H9 (cell line): ENCODE measurements at regions not wholly inside any gene's neighbourhood (a gene's known extent, or its start where the extent isn't known, plus 50 kb on each side); places are given as distances from the start of the nearest gene placed in this dataset.
"Not testable (repeated sequence)": the region's sequence is repeated elsewhere in the genome, so short reads cannot be mapped to it uniquely, and the experiment has no call there.

Experiments
- DNase-seq: peaks from one replicate; pipeline ENCODE4 v3.0.0-alpha.2; 2017
- H2AFZ ChIP-seq: one replicate; pipeline ENCODE4 v1.6.1; 2013; ENCODE audit warnings: mild to moderate bottlenecking, low read length, control low read depth, moderate library complexity
- H2AK5ac ChIP-seq: 2 replicates; pipeline ENCODE4 v1.6.1; 2013; ENCODE audit warnings: low read length, control low read depth, mixed read lengths; ENCODE audit not compliant: insufficient read length
- H2BK120ac ChIP-seq: one replicate; pipeline ENCODE4 v1.6.1; 2013; ENCODE audit warnings: low read depth, mild to moderate bottlenecking, low read length, control low read depth, inconsistent platforms; ENCODE audit not compliant: poor library complexity, severe bottlenecking
- H2BK12ac ChIP-seq: 2 replicates; pipeline ENCODE4 v1.6.1; 2013; ENCODE audit warnings: low read length, control low read depth, mixed read lengths, low read depth; ENCODE audit not compliant: insufficient read length
- H2BK15ac ChIP-seq: 2 replicates; pipeline ENCODE4 v1.6.1; 2013; ENCODE audit warnings: low read depth, low read length, control low read depth
- H2BK20ac ChIP-seq: one replicate; pipeline ENCODE4 v1.6.1; 2013; ENCODE audit warnings: low read depth, mild to moderate bottlenecking, low read length, control low read depth, inconsistent platforms; ENCODE audit not compliant: poor library complexity, severe bottlenecking
- H2BK5ac ChIP-seq: 2 replicates; pipeline ENCODE4 v1.6.1; 2013; ENCODE audit warnings: low read length, control low read depth, mixed read lengths; ENCODE audit not compliant: insufficient read length
- H3K14ac ChIP-seq: 2 replicates; pipeline ENCODE4 v1.6.1; 2013; ENCODE audit warnings: low read length, control low read depth; ENCODE audit not compliant: insufficient read depth
- H3K18ac ChIP-seq: 2 replicates; pipeline ENCODE4 v1.6.1; 2013; ENCODE audit warnings: low read depth, mild to moderate bottlenecking, mixed read lengths, low read length, control low read depth; ENCODE audit not compliant: insufficient read length
- H3K23ac ChIP-seq: 2 replicates; pipeline ENCODE4 v1.6.1; 2013; ENCODE audit warnings: low read length, control low read depth, mixed read lengths, low read depth; ENCODE audit not compliant: insufficient read length
- H3K23me2 ChIP-seq: 2 replicates; pipeline ENCODE4 v1.6.1; 2013; ENCODE audit warnings: low read depth, mild to moderate bottlenecking, mixed read lengths, low read length, control low read depth; ENCODE audit not compliant: insufficient read length, poor library complexity, severe bottlenecking
- H3K27ac ChIP-seq: 2 replicates; pipeline ENCODE4 v1.5.1; 2013; ENCODE audit warnings: low read length, control low read depth, mixed read lengths, low read depth; ENCODE audit not compliant: insufficient read length
- H3K27me3 ChIP-seq: 2 replicates; pipeline ENCODE4 v1.6.1; 2013; ENCODE audit warnings: low read length, control low read depth, inconsistent platforms; ENCODE audit not compliant: insufficient read depth
- H3K4ac ChIP-seq: 2 replicates; pipeline ENCODE4 v1.6.1; 2013; ENCODE audit warnings: low read depth, mild to moderate bottlenecking, control low read depth, inconsistent platforms, low read length, moderate library complexity
- H3K4me1 ChIP-seq: 2 replicates; pipeline ENCODE4 v1.6.1; 2013; ENCODE audit warnings: low read length, control low read depth, inconsistent platforms; ENCODE audit not compliant: insufficient read depth
- H3K4me2 ChIP-seq: 2 replicates; pipeline ENCODE4 v1.6.1; 2013; ENCODE audit warnings: low read length, control low read depth, mixed read lengths; ENCODE audit not compliant: insufficient read length, insufficient read depth
- H3K56ac ChIP-seq: 2 replicates; pipeline ENCODE4 v1.6.1; 2013; ENCODE audit warnings: low read depth, mild to moderate bottlenecking, mixed read lengths, low read length, control low read depth; ENCODE audit not compliant: insufficient read length
- H3K79me1 ChIP-seq: 2 replicates; pipeline ENCODE4 v1.6.1; 2013; ENCODE audit warnings: low read depth, mild to moderate bottlenecking, moderate library complexity, low read length, control low read depth, inconsistent platforms; ENCODE audit not compliant: insufficient read depth, poor library complexity, severe bottlenecking
- H3K79me2 ChIP-seq: 2 replicates; pipeline ENCODE4 v1.6.1; 2013; ENCODE audit warnings: low read length, control low read depth, inconsistent platforms; ENCODE audit not compliant: insufficient read depth
- H3K9ac ChIP-seq: 2 replicates; pipeline ENCODE4 v1.6.1; 2013; ENCODE audit warnings: low read length, control low read depth, mixed read lengths; ENCODE audit not compliant: insufficient read length; ENCODE audit errors: extremely low read depth
- H3K9me3 ChIP-seq: one replicate; pipeline ENCODE4 v1.6.1; 2013; ENCODE audit warnings: low read depth, low read length, inconsistent platforms; ENCODE audit not compliant: control insufficient read depth
- H3T11ph ChIP-seq: one replicate; pipeline ENCODE4 v1.6.1; 2013; ENCODE audit warnings: mild to moderate bottlenecking, low read length, control low read depth, inconsistent platforms
- H4K20me1 ChIP-seq: one replicate; pipeline ENCODE4 v1.6.1; 2013; ENCODE audit not compliant: control insufficient read depth, insufficient read length, insufficient read depth
- H4K5ac ChIP-seq: 2 replicates; pipeline ENCODE4 v1.6.1; 2013; ENCODE audit warnings: low read depth, mild to moderate bottlenecking, mixed read lengths, low read length, control low read depth; ENCODE audit not compliant: insufficient read length
- H4K8ac ChIP-seq: replicated peaks from 2 replicates; pipeline ENCODE4 v1.6.1; 2013; ENCODE audit warnings: low read length, control low read depth, mixed read lengths, low read depth; ENCODE audit not compliant: insufficient read length
- H4K91ac ChIP-seq: 2 replicates; pipeline ENCODE4 v1.6.1; 2013; ENCODE audit warnings: low read depth, mild to moderate bottlenecking, moderate library complexity, mixed read lengths, low read length, control low read depth; ENCODE audit not compliant: insufficient read length
- H3K27ac Mint-ChIP-seq, 3 experiments: 2 replicates in 2 of 3; 3 replicates in 1 of 3; pipeline ENCODE4 v1.8.0; 2020 to 2021; ENCODE audit warnings: mixed read lengths in 3 of 3, mild to moderate bottlenecking in 1 of 3, moderate library complexity in 1 of 3
- H3K27me3 Mint-ChIP-seq: 2 replicates; pipeline ENCODE4 v1.8.0; 2021; ENCODE audit warnings: low read depth, mild to moderate bottlenecking, moderate library complexity, mixed read lengths
- H3K36me3 Mint-ChIP-seq, 3 experiments: 2 replicates in 2 of 3; 3 replicates in 1 of 3; pipeline ENCODE4 v1.8.0; 2020 to 2021; ENCODE audit warnings: low read depth in 3 of 3, mixed read lengths in 3 of 3; ENCODE audit not compliant: insufficient read depth in 1 of 3
- H3K4me1 Mint-ChIP-seq, 2 experiments: 2 replicates each; pipeline ENCODE4 v1.8.0; 2020; ENCODE audit warnings: mixed read lengths in 2 of 2
- H3K4me3 Mint-ChIP-seq, 2 experiments: 2 replicates in 1 of 2; 3 replicates in 1 of 2; pipeline ENCODE4 v1.8.0; 2020 to 2021; ENCODE audit warnings: mild to moderate bottlenecking in 2 of 2, mixed read lengths in 2 of 2, moderate library complexity in 1 of 2
- H3K9me3 Mint-ChIP-seq, 2 experiments: 2 replicates in 1 of 2; 3 replicates in 1 of 2; pipeline ENCODE4 v1.8.0; 2020; ENCODE audit warnings: mild to moderate bottlenecking in 2 of 2, mixed read lengths in 2 of 2, moderate library complexity in 1 of 2
- WGBS: extraction: QIAGEN DNeasy Blood & Tissue Kit; methylation state at CpG from one replicate; pipeline ENCODE4 v1.1.7; 2013; ENCODE audit warnings: missing lambda C conversion rate, low lambda C conversion rate, mixed read lengths; ENCODE audit not compliant: insufficient read length; ENCODE audit errors: extremely low coverage; 5-methylcytosine and 5-hydroxymethylcytosine counted together
- TF ChIP-seq, protein P1 (sequence below): fragments of 200-600 bp; sonication (generic); conservative IDR thresholded peaks from 3 replicates; pipeline ENCODE4 v1.8.0; 2021; ENCODE audit warnings: antibody characterized with exemption, mild to moderate bottlenecking

DNA sequence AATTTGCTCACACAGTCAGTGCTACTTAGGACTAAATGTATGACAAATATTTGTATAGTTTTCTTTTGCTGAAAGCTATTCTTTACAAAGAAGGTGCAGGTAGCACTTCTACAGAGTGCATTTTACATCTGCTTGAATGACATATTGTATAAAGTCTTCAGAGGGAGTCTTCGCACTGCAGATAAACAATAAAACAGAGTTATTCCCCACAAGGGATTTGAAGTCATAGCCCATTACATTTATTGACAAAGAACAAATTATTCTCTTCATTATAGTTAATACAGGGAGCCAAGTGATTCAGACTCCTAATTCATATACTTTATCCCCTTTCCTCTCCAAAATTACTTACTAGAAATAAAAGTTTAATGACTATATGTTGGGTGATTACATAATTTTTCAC lies 529.7 kb downstream of the EDEM1 start:
- no CpG with 5 or more reads among the region's 1 CpG for WGBS
- Histone ChIP-seq H3K79me1 (no peaks in the 10 kb centered on the region), H3K14ac (no peak overlapping the region), H3K18ac (no peak overlapping the region), H2BK120ac (no peak overlapping the region), H3K4me2 (no peak overlapping the region), H2AK5ac (no peak overlapping the region), H3K79me2 (no peaks in the 10 kb centered on the region), H3K23me2 (no peaks in the 10 kb centered on the region), H2BK20ac (no peak overlapping the region), H3K4me1 (no peaks in the 10 kb centered on the region), H2BK12ac (no peak overlapping the region), H3K9me3 (no peaks in the 10 kb centered on the region), H4K5ac (no peak overlapping the region), H3K4ac (no peak overlapping the region), H3K56ac (no peak overlapping the region), H3K23ac (no peak overlapping the region), H4K20me1 (no peaks in the 10 kb centered on the region), H4K91ac (no peak overlapping the region), H3K9ac (no peak overlapping the region), H3T11ph (no peak overlapping the region), H2BK5ac (no peak overlapping the region), H4K8ac (no peak overlapping the region), H3K27ac (no peak overlapping the region), H3K27me3 (no peaks in the 10 kb centered on the region), H2BK15ac (no peak overlapping the region), H2AFZ (no peak overlapping the region)
- Mint-ChIP-seq H3K36me3 (peaks cover 0 to 16% (median 5%) of the 10 kb centered on the region in 3 experiments; a peak in 4 of 7 replicates), H3K9me3 (peaks cover 6 to 8% of the 10 kb centered on the region in 2 experiments; a peak in 3 of 5 replicates), H3K4me3 (no peak overlapping the region), H3K27ac (no peak overlapping the region), H3K27me3 (no peaks in the 10 kb centered on the region), H3K4me1 (peaks cover 12 to 14% of the 10 kb centered on the region in 2 experiments)
- TF ChIP-seq, protein P1, sequence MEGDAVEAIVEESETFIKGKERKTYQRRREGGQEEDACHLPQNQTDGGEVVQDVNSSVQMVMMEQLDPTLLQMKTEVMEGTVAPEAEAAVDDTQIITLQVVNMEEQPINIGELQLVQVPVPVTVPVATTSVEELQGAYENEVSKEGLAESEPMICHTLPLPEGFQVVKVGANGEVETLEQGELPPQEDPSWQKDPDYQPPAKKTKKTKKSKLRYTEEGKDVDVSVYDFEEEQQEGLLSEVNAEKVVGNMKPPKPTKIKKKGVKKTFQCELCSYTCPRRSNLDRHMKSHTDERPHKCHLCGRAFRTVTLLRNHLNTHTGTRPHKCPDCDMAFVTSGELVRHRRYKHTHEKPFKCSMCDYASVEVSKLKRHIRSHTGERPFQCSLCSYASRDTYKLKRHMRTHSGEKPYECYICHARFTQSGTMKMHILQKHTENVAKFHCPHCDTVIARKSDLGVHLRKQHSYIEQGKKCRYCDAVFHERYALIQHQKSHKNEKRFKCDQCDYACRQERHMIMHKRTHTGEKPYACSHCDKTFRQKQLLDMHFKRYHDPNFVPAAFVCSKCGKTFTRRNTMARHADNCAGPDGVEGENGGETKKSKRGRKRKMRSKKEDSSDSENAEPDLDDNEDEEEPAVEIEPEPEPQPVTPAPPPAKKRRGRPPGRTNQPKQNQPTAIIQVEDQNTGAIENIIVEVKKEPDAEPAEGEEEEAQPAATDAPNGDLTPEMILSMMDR, result no peak
- no peak for DNase-seq

DNA sequence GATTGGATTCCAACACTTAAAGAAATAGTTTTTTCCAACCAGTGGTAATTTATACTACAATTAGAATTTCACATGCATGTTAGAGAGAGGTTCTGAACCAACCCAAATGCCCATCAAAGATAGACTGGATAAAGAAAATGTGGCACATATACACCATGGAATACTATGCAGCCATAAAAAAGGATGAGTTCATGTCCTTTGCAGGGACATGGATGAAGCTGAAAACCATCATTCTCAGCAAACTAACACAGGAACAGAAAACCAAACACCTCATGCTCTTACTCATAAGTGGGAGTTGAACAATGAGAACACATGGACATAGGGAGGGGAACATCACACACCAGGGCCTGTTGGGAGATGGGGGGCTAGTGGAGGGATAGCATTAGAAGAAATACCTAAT lies 532.2 kb downstream of the EDEM1 start:
- not testable (repeated sequence) for H2BK12ac ChIP-seq, H3K27me3 Mint-ChIP-seq, H2AFZ ChIP-seq, H3K23ac ChIP-seq, H4K5ac ChIP-seq, H2BK120ac ChIP-seq, H2BK20ac ChIP-seq, H3K27ac Mint-ChIP-seq, H4K8ac ChIP-seq, H4K20me1 ChIP-seq, H3K9ac ChIP-seq, H3K4me3 Mint-ChIP-seq, H2BK5ac ChIP-seq, H3K4me2 ChIP-seq, H3K9me3 Mint-ChIP-seq, H4K91ac ChIP-seq, H3T11ph ChIP-seq, H3K14ac ChIP-seq, H3K18ac ChIP-seq, H3K4ac ChIP-seq, H3K9me3 ChIP-seq, H3K27ac ChIP-seq, H3K56ac ChIP-seq, DNase-seq, H3K36me3 Mint-ChIP-seq, H2AK5ac ChIP-seq, H3K79me2 ChIP-seq, H3K79me1 ChIP-seq, H2BK15ac ChIP-seq, H3K4me1 Mint-ChIP-seq, H3K4me1 ChIP-seq, H3K23me2 ChIP-seq, H3K27me3 ChIP-seq
